ENCODE measurements at regions not wholly inside any gene's neighbourhood (a gene's known extent, or its start where the extent isn't known, plus 50 kb on each side); places are given as distances from the start of the nearest gene placed in this dataset.
A peak's percentile ranks its signal among the peaks of the same experiment; 100 is the strongest.

DNA sequence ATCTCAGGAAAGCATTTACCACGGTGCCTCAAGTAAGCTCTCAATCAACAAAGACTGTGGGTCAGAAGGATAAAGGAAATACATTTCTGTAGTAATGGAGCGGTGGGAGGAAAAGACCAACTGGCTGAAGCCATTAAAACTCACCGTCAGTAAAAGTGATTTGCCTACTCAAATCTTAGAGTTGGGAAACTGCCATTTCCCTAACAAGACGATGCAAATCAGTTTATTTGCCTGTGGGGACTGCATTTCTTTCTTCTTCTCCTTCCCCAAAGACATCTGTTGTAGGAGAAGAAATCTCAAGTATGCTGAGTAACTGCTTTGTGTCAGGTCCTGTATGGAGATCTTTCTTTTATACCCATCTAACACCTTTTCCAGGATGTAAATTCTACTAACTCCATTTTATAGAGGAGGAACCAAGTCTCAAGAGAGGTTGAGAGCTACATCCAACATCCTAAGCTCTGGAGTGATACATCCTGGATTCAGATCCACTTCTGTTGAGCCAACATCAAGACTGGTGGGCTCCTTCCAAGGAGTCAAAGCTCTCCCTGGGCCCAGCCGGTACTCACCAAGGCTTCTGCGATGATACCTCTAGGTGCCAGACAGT, 219.3 kb upstream of the FGGY start:
- Histone ChIP-seq H2BK12ac (ENCODE audit: low read depth, low read length) (peak overlapping the region; percentile 99), H3K79me1 (ENCODE audit: low read depth, low read length) (no peaks in the 10 kb centered on the region), H3K4me2 (ENCODE audit: insufficient read depth in 1 of 2, low read depth in 2 of 2, low read length in 2 of 2) (peak overlapping the region; percentile 48 to 55), H3K14ac (ENCODE audit: insufficient read length) (no peak overlapping the region), H3K27me3 (replicated peaks in 1 of 4; ENCODE audit: control insufficient read depth in 3 of 4, extremely low read depth in 1 of 4, insufficient read depth in 3 of 4, low read length in 3 of 4) (no peaks in the 10 kb centered on the region), H3K27ac (ENCODE audit: low read depth, low read length) (peak overlapping the region; percentile 76; the same call in 1 of the 2 replicates), H3K56ac (replicated peaks; ENCODE audit: insufficient read length, low read depth, low read length) (peak overlapping the region; percentile 83), H3K23me2 (ENCODE audit: low read depth, low read length) (no peaks in the 10 kb centered on the region), H2BK120ac (replicated peaks; ENCODE audit: low read depth, low read length) (peak overlapping the region; percentile 84), H3K23ac (ENCODE audit: insufficient read length) (no peak overlapping the region), H3K4me3 (ENCODE audit: extremely low read depth in 1 of 4, insufficient read depth in 2 of 4, low read depth in 3 of 4, low read length in 4 of 4) (peak overlapping the region in 3 of 4 experiments; percentile 10 to 48 (median 19); a peak in 5 of 8 replicates), H4K91ac (replicated peaks; ENCODE audit: insufficient read length, low read length) (peak overlapping the region; percentile 97), H3K4me1 (replicated peaks in 1 of 4; ENCODE audit: control insufficient read depth in 3 of 4, insufficient read depth in 4 of 4, low read length in 3 of 4) (peaks cover 13 to 40% (median 26%) of the 10 kb centered on the region in 4 experiments; a peak in 6 of 7 replicates), H4K20me1 (replicated peaks in 1 of 2; ENCODE audit: control insufficient read depth in 1 of 2, insufficient read depth in 2 of 2, low read length in 2 of 2) (no peaks in the 10 kb centered on the region), H2BK5ac (ENCODE audit: low read depth, low read length) (peak overlapping the region; percentile 97), H3K9ac (replicated peaks in 1 of 4; ENCODE audit: extremely low read depth in 1 of 4, low read depth in 3 of 4, low read length in 3 of 4) (0 out of 7 replicates have a peak overlapping the region, but pooled peaks of 2 of the 4 experiments have one; percentile 9 to 20), H3K79me2 (ENCODE audit: control insufficient read depth in 1 of 2, insufficient read depth in 2 of 2, low read length in 2 of 2) (no peaks in the 10 kb centered on the region), H2BK20ac (ENCODE audit: low read length) (peak overlapping the region; percentile 67), H2BK15ac (ENCODE audit: low read length) (no peak overlapping the region), H3K36me3 (ENCODE audit: control insufficient read depth in 2 of 4, insufficient read depth in 4 of 4, low read length in 3 of 4) (no peaks in the 10 kb centered on the region), H2AK5ac (ENCODE audit: low read depth, low read length) (peak overlapping the region; percentile 29; the same call in 1 of the 2 replicates), H4K8ac (ENCODE audit: extremely low read depth, insufficient read depth, low read length) (no peak overlapping the region), H2AFZ (ENCODE audit: low read length) (no peak overlapping the region), H3K9me3 (ENCODE audit: insufficient read depth in 2 of 2, low read depth in 1 of 2, low read length in 1 of 2) (no peaks in the 10 kb centered on the region), H3K4ac (replicated peaks; ENCODE audit: insufficient read length, low read depth, low read length) (peak overlapping the region; percentile 86), H3K18ac (ENCODE audit: extremely low read depth, low read length) (peak overlapping the region; percentile 99), H4K5ac (ENCODE audit: insufficient read length, low read depth, low read length) (peak overlapping the region; percentile 85)
- DNase-seq (ENCODE audit: low read depth in 1 of 2, low spot score in 2 of 2): no peak
- TF ChIP-seq TAF7 (optimal IDR thresholded peaks at IDR 0.05; ENCODE audit: borderline replicate concordance, low read depth, low read length): peak; percentile 30
- no peak for TF ChIP-seq POU5F1 (IDR thresholded peaks at IDR 0.05; ENCODE audit: low read depth, low read length)
- 0 out of 2 replicates have a peak, but pooled peaks have one; percentile 22 for TF ChIP-seq SP1 (IDR thresholded peaks at IDR 0.05; ENCODE audit: low read depth, low read length)
- no peak for FAIRE-seq
- 24% methylated on average over 6 of the region's 6 CpGs; no CpG with 5 or more reads in 1 of the 2 experiments for WGBS, 2 experiments (ENCODE audit: extremely low coverage in 1 of 2, insufficient coverage in 1 of 2, insufficient read length in 1 of 2, insufficient replicate concordance in 2 of 2, low coverage in 1 of 2, low lambda C conversion rate in 2 of 2, missing lambda C conversion rate in 1 of 2)
- ChIA-PET CTCF (ENCODE audit: partially characterized antibody) (interaction anchor here (0.7 to 2.3 kb wide), 9 partner anchors 9 to 681 kb away, joined by 3 to 10 read pairs (median 3); no protein-coding TSS in a partner anchor), POLR2A (ENCODE audit: partially characterized antibody) (interaction anchor here (0.8 to 1.7 kb wide), 7 partner anchors 10 to 373 kb away, joined by 3 to 7 read pairs (median 3); no protein-coding TSS in a partner anchor)

Data from H1 (cell line).